Muscle layer of colon (tissue), 2 donors: ENCODE measurements at regions not wholly inside any gene's neighbourhood (a gene's known extent, or its start where the extent isn't known, plus 50 kb on each side); places are given as distances from the start of the nearest gene placed in this dataset.

Experiments used
- H3K27ac ChIP-seq: one replicate; pipeline ENCODE4 v1.7.0; 2013; ENCODE audit warnings: low read depth, mild to moderate bottlenecking, low read length, moderate library complexity
- H3K27me3 ChIP-seq, 2 donors: one replicate each; pipeline ENCODE4 v1.7.0; 2013; ENCODE audit warnings: low read length in 2 of 2, mild to moderate bottlenecking in 2 of 2; ENCODE audit not compliant: insufficient read depth in 2 of 2, control insufficient read depth in 1 of 2
- H3K36me3 ChIP-seq: one replicate; pipeline ENCODE4 v1.7.0; 2013; ENCODE audit warnings: mild to moderate bottlenecking, low read length; ENCODE audit not compliant: insufficient read depth
- H3K4me1 ChIP-seq: one replicate; pipeline ENCODE4 v1.7.0; 2013; ENCODE audit warnings: mild to moderate bottlenecking, low read length; ENCODE audit not compliant: insufficient read depth
- H3K4me3 ChIP-seq, 2 donors: one replicate each; pipeline ENCODE4 v1.7.0; 2013; ENCODE audit warnings: low read length in 2 of 2, low read depth in 1 of 2, mild to moderate bottlenecking in 1 of 2, moderate library complexity in 1 of 2
- H3K9ac ChIP-seq: one replicate; pipeline ENCODE4 v1.7.0; 2013; ENCODE audit warnings: low read length
- H3K9me3 ChIP-seq: one replicate; pipeline ENCODE4 v1.7.0; 2013; ENCODE audit warnings: mild to moderate bottlenecking, low read length
- donor health status: abdominal sarcoma.
- donor health status: Adenocarcinoma of cecum.

- no peak overlapping the region for H3K27ac ChIP-seq
- no peaks in the 10 kb centered on the region for H3K4me1 ChIP-seq
- no peak overlapping the region for H3K4me3 ChIP-seq
- no peaks in the 10 kb centered on the region for H3K27me3 ChIP-seq
- H3K9ac ChIP-seq = no peak overlapping the region
- H3K9me3 ChIP-seq = no peaks in the 10 kb centered on the region
- H3K36me3 ChIP-seq = no peaks in the 10 kb centered on the region
Measured at GRCh38 chr16:8519179-8519578, 71.1 kb downstream of the TMEM114 start.

- no peaks in the 10 kb centered on the region for H3K4me1 ChIP-seq
- no peaks in the 10 kb centered on the region for H3K27me3 ChIP-seq
- H3K27ac ChIP-seq = no peak overlapping the region
- no peak overlapping the region for H3K9ac ChIP-seq
- no peaks in the 10 kb centered on the region for H3K9me3 ChIP-seq
- no peak overlapping the region for H3K4me3 ChIP-seq
- no peaks in the 10 kb centered on the region for H3K36me3 ChIP-seq
Measured at GRCh38 chr16:8517280-8517679, 73.0 kb downstream of the TMEM114 start.

GRCh38 chr16:8516471-8516870 lies 73.8 kb downstream of the TMEM114 start:
- Histone ChIP-seq H3K4me1 (no peaks in the 10 kb centered on the region), H3K27me3 (no peaks in the 10 kb centered on the region), H3K9me3 (no peaks in the 10 kb centered on the region), H3K9ac (no peak overlapping the region), H3K36me3 (no peaks in the 10 kb centered on the region), H3K4me3 (no peak overlapping the region), H3K27ac (no peak overlapping the region)

GRCh38 chr16:8512941-8513624 lies 77.2 kb downstream of the TMEM114 start:
- Histone ChIP-seq H3K27ac (no peak overlapping the region), H3K36me3 (no peaks in the 10 kb centered on the region), H3K9ac (no peak overlapping the region), H3K9me3 (no peaks in the 10 kb centered on the region), H3K4me1 (no peaks in the 10 kb centered on the region), H3K4me3 (no peak overlapping the region), H3K27me3 (no peaks in the 10 kb centered on the region)

GRCh38 chr16:8511464-8511863 lies 78.8 kb downstream of the TMEM114 start:
- Histone ChIP-seq H3K4me3 (no peak overlapping the region), H3K27me3 (peaks cover 0 to 1% of the 10 kb centered on the region in 2 donors), H3K9me3 (no peaks in the 10 kb centered on the region), H3K9ac (no peak overlapping the region), H3K27ac (no peak overlapping the region), H3K4me1 (no peaks in the 10 kb centered on the region), H3K36me3 (no peaks in the 10 kb centered on the region)

- H3K9me3 ChIP-seq = no peaks in the 10 kb centered on the region
- H3K27me3 ChIP-seq = peaks cover 0 to 4% of the 10 kb centered on the region in 2 donors
- no peak overlapping the region for H3K27ac ChIP-seq
- no peaks in the 10 kb centered on the region for H3K36me3 ChIP-seq
- no peak overlapping the region for H3K9ac ChIP-seq
- H3K4me3 ChIP-seq = no peak overlapping the region
- no peaks in the 10 kb centered on the region for H3K4me1 ChIP-seq
Measured at GRCh38 chr16:8510160-8510559, 80.2 kb downstream of the TMEM114 start.

GRCh38 chr16:8505327-8505991 lies 84.9 kb downstream of the TMEM114 start:
- Histone ChIP-seq H3K27me3 (peaks cover 0 to 4% of the 10 kb centered on the region in 2 donors), H3K9ac (no peak overlapping the region), H3K36me3 (no peaks in the 10 kb centered on the region), H3K9me3 (no peaks in the 10 kb centered on the region), H3K4me3 (no peak overlapping the region), H3K27ac (no peak overlapping the region), H3K4me1 (no peaks in the 10 kb centered on the region)

- no peaks in the 10 kb centered on the region for H3K36me3 ChIP-seq
- no peak overlapping the region for H3K9ac ChIP-seq
- no peak overlapping the region for H3K4me3 ChIP-seq
- no peak overlapping the region for H3K27ac ChIP-seq
- H3K27me3 ChIP-seq = peaks cover 0 to 4% of the 10 kb centered on the region in 2 donors
- H3K9me3 ChIP-seq = no peaks in the 10 kb centered on the region
- H3K4me1 ChIP-seq = no peaks in the 10 kb centered on the region
Measured at GRCh38 chr16:8502446-8502845, 87.9 kb downstream of the TMEM114 start.

GRCh38 chr16:8500351-8500750 lies 90.0 kb downstream of the TMEM114 start:
- Histone ChIP-seq H3K36me3 (no peaks in the 10 kb centered on the region), H3K4me3 (no peak overlapping the region), H3K4me1 (no peaks in the 10 kb centered on the region), H3K9me3 (no peaks in the 10 kb centered on the region), H3K27me3 (no peaks in the 10 kb centered on the region), H3K27ac (no peak overlapping the region), H3K9ac (no peak overlapping the region)

GRCh38 chr16:8496364-8496763 lies 93.9 kb downstream of the TMEM114 start:
- Histone ChIP-seq H3K9ac (no peak overlapping the region), H3K4me1 (no peaks in the 10 kb centered on the region), H3K27me3 (no peaks in the 10 kb centered on the region), H3K4me3 (no peak overlapping the region), H3K27ac (no peak overlapping the region), H3K36me3 (no peaks in the 10 kb centered on the region), H3K9me3 (no peaks in the 10 kb centered on the region)

GRCh38 chr16:8493972-8494371 lies 96.3 kb downstream of the TMEM114 start:
- H3K9ac ChIP-seq = no peak overlapping the region

GRCh38 chr16:8492690-8493089 lies 97.6 kb downstream of the TMEM114 start:
- H3K4me1 ChIP-seq = no peaks in the 10 kb centered on the region
- no peak overlapping the region for H3K4me3 ChIP-seq
- H3K9me3 ChIP-seq = no peaks in the 10 kb centered on the region
- H3K27ac ChIP-seq = no peak overlapping the region
- H3K27me3 ChIP-seq = no peaks in the 10 kb centered on the region
- H3K9ac ChIP-seq = no peak overlapping the region
- no peaks in the 10 kb centered on the region for H3K36me3 ChIP-seq

More at GRCh38 chr16:8493972-8494371, 96.3 kb downstream of the TMEM114 start:
- Histone ChIP-seq H3K9me3 (no peaks in the 10 kb centered on the region), H3K27ac (no peak overlapping the region), H3K4me1 (no peaks in the 10 kb centered on the region), H3K4me3 (no peak overlapping the region), H3K27me3 (no peaks in the 10 kb centered on the region), H3K36me3 (no peaks in the 10 kb centered on the region)
